ENCODE measurements at regions not wholly inside any gene's neighbourhood (a gene's known extent, or its start where the extent isn't known, plus 50 kb on each side); places are given as distances from the start of the nearest gene placed in this dataset.

- H3K9me3 Mint-ChIP-seq (ENCODE audit: insufficient read depth), result no peaks in the 10 kb centered on the region
These were observed 437.5 kb downstream of the FGF9 start for GRCh38 chr13:22108283-22108942.

More at GRCh38 chr13:22108283-22108942, 437.5 kb downstream of the FGF9 start:
- Histone ChIP-seq H3K36me3 (replicated peaks in 1 of 2; ENCODE audit: control extremely low read depth in 1 of 2, control insufficient read depth in 1 of 2, extremely low read depth in 1 of 2, insufficient read depth in 2 of 2, low read length in 1 of 2) (no peaks in the 10 kb centered on the region), H3K4me1 (ENCODE audit: control insufficient read depth in 2 of 2, insufficient read depth in 2 of 2, low read length in 2 of 2) (peaks cover 7% of the 10 kb centered on the region in 2 donors), H3K4me3 (ENCODE audit: control extremely low read depth in 1 of 5, extremely low read depth in 1 of 5, insufficient read depth in 1 of 5, low read depth in 2 of 5, low read length in 4 of 5) (no peak overlapping the region), H3K27me3 (replicated peaks in 1 of 4; ENCODE audit: control extremely low read depth in 1 of 4, control insufficient read depth in 3 of 4, insufficient read depth in 4 of 4, low read length in 3 of 4) (no peaks in the 10 kb centered on the region), H3K27ac (ENCODE audit: low read length in 2 of 2) (no peak overlapping the region), H3K9me3 (ENCODE audit: control extremely low read depth in 1 of 3, control insufficient read depth in 2 of 3, insufficient read depth in 1 of 3, low read length in 2 of 3) (peaks cover 0 to 7% (median 0%) of the 10 kb centered on the region in 3 donors), H4K20me1 (ENCODE audit: control insufficient read depth, insufficient read depth, low read length, poor library complexity, severe bottlenecking) (no peaks in the 10 kb centered on the region), H3K4me2 (replicated peaks; ENCODE audit: low read depth, low read length, poor library complexity, severe bottlenecking) (no peak overlapping the region), H3K9ac (ENCODE audit: low read length) (no peak overlapping the region), H3K79me2 (ENCODE audit: control insufficient read depth, insufficient read depth, low read length) (no peaks in the 10 kb centered on the region), H2AFZ (ENCODE audit: insufficient read depth, low read depth, low read length, poor library complexity, severe bottlenecking) (no peak overlapping the region)
- no peaks in the 10 kb centered on the region for H3K27me3 Mint-ChIP-seq
- no peak overlapping the region for H3K27ac Mint-ChIP-seq
- DNase-seq, result no peak
- POLR2A ChIA-PET, result no interaction called here
- peaks cover 14% of the 10 kb centered on the region for H3K4me1 Mint-ChIP-seq
- WGBS (ENCODE audit: insufficient coverage), result no CpG with 5 or more reads among the region's 3 CpGs
- ATAC-seq (ENCODE audit: low read depth), result no peak
- TF ChIP-seq CTCF (IDR thresholded peaks at IDR 0.05), result no peak
- TF ChIP-seq EZH2 (IDR thresholded peaks at IDR 0.05; ENCODE audit: borderline replicate concordance, insufficient read depth, low read depth, low read length, poor library complexity, severe bottlenecking), result no peak
- intact Hi-C loops (cut with micrococcal nuclease), result no loop called here
- CTCF ChIA-PET, result interaction anchor here (1.8 kb wide), 1 partner anchor 9 kb away, joined by 5 read pairs; no protein-coding TSS in a partner anchor
- H3K4me3 Mint-ChIP-seq, result no peak overlapping the region

Measured in B cell (primary cell).